CD14-positive monocyte (primary cell): ENCODE measurements at regions not wholly inside any gene's neighbourhood (a gene's known extent, or its start where the extent isn't known, plus 50 kb on each side); places are given as distances from the start of the nearest gene placed in this dataset.

Source experiments
- DNase-seq, 3 donors: peaks; one replicate each; pipeline ENCODE4 v3.0.0-alpha.2; 2011 to 2022
- H2AFZ ChIP-seq: 2 replicates; pipeline ENCODE4 v1.6.0; 2012; ENCODE audit warnings: mild to moderate bottlenecking, low read depth, low read length, inconsistent platforms; ENCODE audit not compliant: insufficient read depth, poor library complexity, severe bottlenecking
- H3K27ac ChIP-seq, 2 donors: 1 replicate in 1 of 2; 2 replicates in 1 of 2; pipeline ENCODE4 v1.5.1; 2012 to 2013; ENCODE audit warnings: low read length in 2 of 2, control low read depth in 1 of 2, inconsistent platforms in 1 of 2, low read depth in 1 of 2, mild to moderate bottlenecking in 1 of 2
- H3K27me3 ChIP-seq, 2 donors: one replicate each; pipeline versions ENCODE4 v1.6.0 to v1.6.1; 2011 to 2013; ENCODE audit warnings: low read length in 2 of 2; ENCODE audit not compliant: control insufficient read depth in 2 of 2, insufficient read depth in 2 of 2
- H3K36me3 ChIP-seq, 2 donors: replicated peaks in 1 of 2; 1 replicate in 1 of 2; 2 replicates in 1 of 2; pipeline versions ENCODE4 v1.5.1 to v1.6.1; 2012 to 2013; ENCODE audit warnings: low read length in 2 of 2, control low read depth in 1 of 2, inconsistent platforms in 1 of 2, mild to moderate bottlenecking in 1 of 2; ENCODE audit not compliant: insufficient read depth in 2 of 2, control insufficient read depth in 1 of 2
- H3K4me1 ChIP-seq, 2 donors: 1 replicate in 1 of 2; 2 replicates in 1 of 2; pipeline versions ENCODE4 v1.5.1 to v1.6.1; 2012 to 2013; ENCODE audit warnings: low read length in 2 of 2, control low read depth in 1 of 2, inconsistent platforms in 1 of 2, mild to moderate bottlenecking in 1 of 2, moderate library complexity in 1 of 2; ENCODE audit not compliant: insufficient read depth in 2 of 2, control insufficient read depth in 1 of 2
- H3K4me2 ChIP-seq: replicated peaks from 2 replicates; pipeline ENCODE3; 2012; ENCODE audit warnings: low read length, moderate library complexity, mild to moderate bottlenecking; ENCODE audit not compliant: poor library complexity, severe bottlenecking; ENCODE audit errors: extremely low read depth
- H3K4me3 ChIP-seq, 3 experiments: fragments of 200-600 bp in 1 of 3; sonication (generic) in 1 of 3; replicated peaks in 1 of 3; 1 replicate in 2 of 3; 2 replicates in 1 of 3; pipeline ENCODE4 v1.5.1; 2011 to 2013; ENCODE audit warnings: low read length in 3 of 3, mild to moderate bottlenecking in 3 of 3, control low read depth in 2 of 3, low read depth in 2 of 3, inconsistent platforms in 1 of 3, moderate library complexity in 1 of 3
- H3K79me2 ChIP-seq: 2 replicates; pipeline ENCODE4 v1.6.0; 2012; ENCODE audit warnings: mild to moderate bottlenecking, control low read depth, inconsistent platforms, low read length, moderate library complexity; ENCODE audit not compliant: insufficient read depth
- H3K9ac ChIP-seq: 2 replicates; pipeline ENCODE4 v1.6.0; 2017; ENCODE audit warnings: low read length, mild to moderate bottlenecking; ENCODE audit not compliant: insufficient read depth, poor library complexity, severe bottlenecking
- H3K9me3 ChIP-seq, 2 donors: replicated peaks in 1 of 2; 1 replicate in 1 of 2; 2 replicates in 1 of 2; pipeline versions ENCODE4 v1.5.1 to v1.6.1; 2012 to 2013; ENCODE audit warnings: low read length in 2 of 2, control low read depth in 1 of 2; ENCODE audit not compliant: control insufficient read depth in 1 of 2, insufficient read depth in 1 of 2
- H4K20me1 ChIP-seq: 2 replicates; pipeline ENCODE4 v1.6.0; 2012; ENCODE audit warnings: mild to moderate bottlenecking, low read length, control low read depth, moderate library complexity; ENCODE audit not compliant: insufficient read depth
- H3K27ac Mint-ChIP-seq, 7 donors: one replicate each; pipeline ENCODE4 v1.8.0; 2020; ENCODE audit warnings: mild to moderate bottlenecking in 7 of 7, mixed read lengths in 7 of 7, moderate library complexity in 6 of 7, inconsistent platforms in 2 of 7
- H3K27me3 Mint-ChIP-seq, 3 donors: one replicate each; pipeline ENCODE4 v1.8.0; 2021 to 2022; ENCODE audit warnings: low read depth in 3 of 3, mild to moderate bottlenecking in 3 of 3, mixed read lengths in 3 of 3, moderate library complexity in 3 of 3, inconsistent platforms in 1 of 3
- H3K36me3 Mint-ChIP-seq, 2 donors: one replicate each; pipeline ENCODE4 v1.8.0; 2020; ENCODE audit warnings: mixed read lengths in 2 of 2, inconsistent platforms in 1 of 2, mild to moderate bottlenecking in 1 of 2
- H3K4me1 Mint-ChIP-seq: one replicate; pipeline ENCODE4 v1.8.0; 2020; ENCODE audit warnings: mild to moderate bottlenecking, mixed read lengths
- H3K4me3 Mint-ChIP-seq, 2 donors: one replicate each; pipeline ENCODE4 v1.8.0; 2020; ENCODE audit warnings: mild to moderate bottlenecking in 2 of 2, mixed read lengths in 2 of 2, moderate library complexity in 1 of 2
- H3K9me3 Mint-ChIP-seq, 7 donors: one replicate each; pipeline ENCODE4 v1.8.0; 2020 to 2022; ENCODE audit warnings: mixed read lengths in 7 of 7, mild to moderate bottlenecking in 6 of 7, moderate library complexity in 6 of 7, inconsistent platforms in 2 of 7
- WGBS: methylation state at CpG from one replicate; pipeline ENCODE4 v1.1.5; 2013; ENCODE audit warnings: missing lambda C conversion rate; ENCODE audit not compliant: insufficient coverage; 5-methylcytosine and 5-hydroxymethylcytosine counted together
- intact Hi-C, 2 donors: fragments of 100-400 bp; cut with micrococcal nuclease; formaldehyde crosslinking; loops; one replicate each; pipeline versions ENCODE4 v1.15.0 to v1.15.1; 2023
- TF ChIP-seq, protein P1 (sequence below): fragments of 200-600 bp; IDR thresholded peaks from one replicate; pipeline ENCODE4 v1.8.0; 2022; ENCODE audit warnings: antibody characterized with exemption, mild to moderate bottlenecking

DNA sequence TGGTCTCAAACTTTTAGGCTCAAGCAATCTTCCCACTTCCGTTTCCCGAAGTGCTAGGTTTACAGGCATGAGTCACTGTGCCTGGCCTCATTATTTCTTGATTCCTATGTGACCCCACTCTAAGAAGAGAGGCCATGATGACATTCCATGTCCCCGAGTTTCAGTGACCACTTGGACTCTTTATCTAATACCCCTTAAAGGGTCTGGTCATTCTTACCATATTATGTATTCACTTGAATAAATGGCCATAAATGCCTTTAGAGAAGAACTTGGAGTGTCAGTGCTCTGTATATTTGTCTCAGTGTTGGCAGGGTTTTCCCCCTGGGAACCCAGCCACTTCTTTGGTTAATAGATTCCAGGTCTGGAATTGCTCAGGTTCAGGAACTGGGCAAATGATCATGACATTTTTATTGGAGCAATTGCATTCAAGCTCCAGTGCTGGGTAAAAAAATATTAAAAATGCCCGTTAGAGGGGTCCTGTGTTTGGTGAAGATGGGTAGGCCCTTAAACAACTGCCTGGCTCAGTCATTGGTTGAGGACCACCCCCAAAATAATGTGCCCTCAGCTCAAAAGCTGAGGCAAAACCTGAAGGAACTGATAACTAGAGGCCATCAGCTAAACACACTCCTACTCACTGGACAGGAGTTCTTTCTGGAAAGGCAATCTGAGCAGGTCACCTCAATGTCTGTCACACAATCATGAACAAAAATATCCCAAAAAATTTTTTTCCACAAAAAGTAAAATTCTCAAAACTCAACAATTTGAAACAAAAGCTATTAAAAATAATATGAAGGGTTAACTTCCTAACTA is 186.6 kb upstream of the ZNF608 start:
- H2AFZ ChIP-seq = no peak overlapping the region
- H3K27ac ChIP-seq = no peak overlapping the region
- Mint-ChIP-seq H3K27ac (no peak overlapping the region), H3K4me3 (no peak overlapping the region), H3K36me3 (no peaks in the 10 kb centered on the region), H3K4me1 (peaks cover 6% of the 10 kb centered on the region), H3K27me3 (peaks cover 0 to 1% (median 0%) of the 10 kb centered on the region in 3 donors), H3K9me3 (peaks cover 0 to 8% (median 0%) of the 10 kb centered on the region in 7 donors)
- no peaks in the 10 kb centered on the region for H3K4me1 ChIP-seq
- 50% methylated on average over 2 of the region's 4 CpGs for WGBS
- TF ChIP-seq, protein P1, sequence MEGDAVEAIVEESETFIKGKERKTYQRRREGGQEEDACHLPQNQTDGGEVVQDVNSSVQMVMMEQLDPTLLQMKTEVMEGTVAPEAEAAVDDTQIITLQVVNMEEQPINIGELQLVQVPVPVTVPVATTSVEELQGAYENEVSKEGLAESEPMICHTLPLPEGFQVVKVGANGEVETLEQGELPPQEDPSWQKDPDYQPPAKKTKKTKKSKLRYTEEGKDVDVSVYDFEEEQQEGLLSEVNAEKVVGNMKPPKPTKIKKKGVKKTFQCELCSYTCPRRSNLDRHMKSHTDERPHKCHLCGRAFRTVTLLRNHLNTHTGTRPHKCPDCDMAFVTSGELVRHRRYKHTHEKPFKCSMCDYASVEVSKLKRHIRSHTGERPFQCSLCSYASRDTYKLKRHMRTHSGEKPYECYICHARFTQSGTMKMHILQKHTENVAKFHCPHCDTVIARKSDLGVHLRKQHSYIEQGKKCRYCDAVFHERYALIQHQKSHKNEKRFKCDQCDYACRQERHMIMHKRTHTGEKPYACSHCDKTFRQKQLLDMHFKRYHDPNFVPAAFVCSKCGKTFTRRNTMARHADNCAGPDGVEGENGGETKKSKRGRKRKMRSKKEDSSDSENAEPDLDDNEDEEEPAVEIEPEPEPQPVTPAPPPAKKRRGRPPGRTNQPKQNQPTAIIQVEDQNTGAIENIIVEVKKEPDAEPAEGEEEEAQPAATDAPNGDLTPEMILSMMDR = no peak
- H4K20me1 ChIP-seq = no peaks in the 10 kb centered on the region
- no peak overlapping the region for H3K4me2 ChIP-seq
- no peaks in the 10 kb centered on the region for H3K27me3 ChIP-seq
- no peak for DNase-seq
- H3K4me3 ChIP-seq = no peak overlapping the region
- no peak overlapping the region for H3K9ac ChIP-seq
- H3K36me3 ChIP-seq = no peaks in the 10 kb centered on the region
- no peaks in the 10 kb centered on the region for H3K9me3 ChIP-seq
- intact Hi-C loops = no loop called here
- H3K79me2 ChIP-seq = no peaks in the 10 kb centered on the region

DNA sequence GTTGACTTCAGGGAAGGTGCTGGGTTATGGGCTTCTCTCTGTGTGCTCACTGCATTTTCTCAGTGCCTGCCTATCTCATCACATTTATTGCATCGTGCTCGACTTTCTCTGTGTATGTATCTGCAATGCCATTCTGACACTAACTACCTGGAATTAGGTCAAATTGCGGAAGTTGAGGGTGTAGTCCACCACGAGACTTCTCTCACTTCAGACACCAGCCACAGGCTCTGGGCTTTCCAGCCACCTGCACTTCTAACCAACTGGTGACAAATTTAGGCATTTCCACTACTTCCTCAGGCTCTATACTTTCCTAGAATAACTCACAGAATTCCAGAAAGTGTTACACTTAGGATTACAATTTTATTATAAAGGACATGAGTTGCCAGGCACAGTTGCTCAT is 188.6 kb upstream of the ZNF608 start:
- Histone ChIP-seq H3K36me3 (no peaks in the 10 kb centered on the region), H3K4me3 (no peak overlapping the region), H2AFZ (no peak overlapping the region), H3K27me3 (no peaks in the 10 kb centered on the region), H3K27ac (no peak overlapping the region), H3K4me2 (no peak overlapping the region), H3K9ac (no peak overlapping the region), H3K4me1 (no peaks in the 10 kb centered on the region), H3K79me2 (no peaks in the 10 kb centered on the region), H4K20me1 (no peaks in the 10 kb centered on the region), H3K9me3 (no peaks in the 10 kb centered on the region)
- intact Hi-C loops = no loop called here
- Mint-ChIP-seq H3K27ac (no peak overlapping the region), H3K36me3 (peaks cover 0 to 2% of the 10 kb centered on the region in 2 donors), H3K9me3 (peaks cover 0 to 12% (median 2%) of the 10 kb centered on the region in 7 donors), H3K4me3 (no peak overlapping the region), H3K4me1 (peaks cover 4% of the 10 kb centered on the region), H3K27me3 (peaks cover 0 to 2% (median 0%) of the 10 kb centered on the region in 3 donors)
- WGBS = 70% methylated on average over 2 of the region's 4 CpGs
- DNase-seq = peak in 1 of 3 donors; percentile 64
- TF ChIP-seq, protein P1 = no peak
